ENCODE measurements at regions not wholly inside any gene's neighbourhood (a gene's known extent, or its start where the extent isn't known, plus 50 kb on each side); places are given as distances from the start of the nearest gene placed in this dataset.

GRCh38 chr9:135403733-135404450 is 75.7 kb upstream of the PPP1R26 start:
- TF ChIP-seq, protein P1, sequence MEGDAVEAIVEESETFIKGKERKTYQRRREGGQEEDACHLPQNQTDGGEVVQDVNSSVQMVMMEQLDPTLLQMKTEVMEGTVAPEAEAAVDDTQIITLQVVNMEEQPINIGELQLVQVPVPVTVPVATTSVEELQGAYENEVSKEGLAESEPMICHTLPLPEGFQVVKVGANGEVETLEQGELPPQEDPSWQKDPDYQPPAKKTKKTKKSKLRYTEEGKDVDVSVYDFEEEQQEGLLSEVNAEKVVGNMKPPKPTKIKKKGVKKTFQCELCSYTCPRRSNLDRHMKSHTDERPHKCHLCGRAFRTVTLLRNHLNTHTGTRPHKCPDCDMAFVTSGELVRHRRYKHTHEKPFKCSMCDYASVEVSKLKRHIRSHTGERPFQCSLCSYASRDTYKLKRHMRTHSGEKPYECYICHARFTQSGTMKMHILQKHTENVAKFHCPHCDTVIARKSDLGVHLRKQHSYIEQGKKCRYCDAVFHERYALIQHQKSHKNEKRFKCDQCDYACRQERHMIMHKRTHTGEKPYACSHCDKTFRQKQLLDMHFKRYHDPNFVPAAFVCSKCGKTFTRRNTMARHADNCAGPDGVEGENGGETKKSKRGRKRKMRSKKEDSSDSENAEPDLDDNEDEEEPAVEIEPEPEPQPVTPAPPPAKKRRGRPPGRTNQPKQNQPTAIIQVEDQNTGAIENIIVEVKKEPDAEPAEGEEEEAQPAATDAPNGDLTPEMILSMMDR (IDR thresholded peaks at IDR 0.05) = no peak
- no peak for TF ChIP-seq EZH2 (IDR thresholded peaks at IDR 0.05; ENCODE audit: borderline replicate concordance, insufficient read depth, low read depth, low read length, poor library complexity, severe bottlenecking)
